NCI-H2171 treated with DMSO at 0.1 percent for 48 hours (cell line): ENCODE measurements at regions not wholly inside any gene's neighbourhood (a gene's known extent, or its start where the extent isn't known, plus 50 kb on each side); places are given as distances from the start of the nearest gene placed in this dataset.

Experiments
- DNase-seq: peaks from one replicate; lab custom pipeline; 2025; lab: John Stamatoyannopoulos, UW

GRCh38 chrX:10021461-10022272 lies 54.5 kb downstream of the CLDN34 start:
- DNase-seq: no peak

- no peak for DNase-seq
Observed at GRCh38 chrX:10022273-10022541, 55.0 kb downstream of the CLDN34 start.

- no peak for DNase-seq
Observed at GRCh38 chrX:10022580-10023245, 55.6 kb downstream of the CLDN34 start.

GRCh38 chrX:10023821-10024220 lies 56.7 kb downstream of the CLDN34 start:
- no peak for DNase-seq

GRCh38 chrX:10025742-10026493 lies 58.8 kb downstream of the CLDN34 start:
- DNase-seq: no peak

- no peak for DNase-seq
Observed at GRCh38 chrX:10028283-10029104, 61.3 kb downstream of the CLDN34 start.

GRCh38 chrX:10030570-10030969 lies 63.4 kb downstream of the CLDN34 start:
- no peak for DNase-seq

- DNase-seq: no peak
Observed at GRCh38 chrX:10031746-10032145, 64.6 kb downstream of the CLDN34 start.

- no peak for DNase-seq
Observed at GRCh38 chrX:10032147-10032546, 65.0 kb downstream of the CLDN34 start.

- no peak for DNase-seq
Observed at GRCh38 chrX:10033375-10034007, 66.3 kb downstream of the CLDN34 start.

- DNase-seq: no peak
Observed at GRCh38 chrX:10034740-10035260, 67.6 kb downstream of the CLDN34 start.

GRCh38 chrX:10038585-10038984 lies 71.4 kb downstream of the CLDN34 start:
- DNase-seq: no peak

- DNase-seq: no peak
Observed at GRCh38 chrX:10039821-10040793, 72.9 kb downstream of the CLDN34 start.

GRCh38 chrX:10040961-10041360 lies 73.8 kb downstream of the CLDN34 start:
- DNase-seq: no peak

GRCh38 chrX:10041383-10041782 lies 74.2 kb downstream of the CLDN34 start:
- no peak for DNase-seq

GRCh38 chrX:10042055-10042454 lies 74.9 kb downstream of the CLDN34 start:
- no peak for DNase-seq

GRCh38 chrX:10043386-10043785 lies 76.2 kb downstream of the CLDN34 start:
- no peak for DNase-seq

GRCh38 chrX:10044021-10044420 lies 76.9 kb downstream of the CLDN34 start:
- no peak for DNase-seq

- DNase-seq: no peak
Observed at GRCh38 chrX:10045327-10046000, 78.3 kb downstream of the CLDN34 start.

- no peak for DNase-seq
Observed at GRCh38 chrX:10047133-10047532, 80.0 kb downstream of the CLDN34 start.
